Stimulated activated CD4-positive, alpha-beta T cell treated with anti-CD3 and anti-CD28 coated beads, Interleukin-1b, Interleukin-23, amount 100 ng/mL, for 24 hours (primary cell): ENCODE measurements at regions not wholly inside any gene's neighbourhood (a gene's known extent, or its start where the extent isn't known, plus 50 kb on each side); places are given as distances from the start of the nearest gene placed in this dataset.

Source experiments
- DNase-seq, 4 experiments: peaks; one replicate each; pipeline ENCODE4 v3.0.0-alpha.2; 2020; ENCODE audit warnings: low read depth in 4 of 4, low spot score in 1 of 4

DNA sequence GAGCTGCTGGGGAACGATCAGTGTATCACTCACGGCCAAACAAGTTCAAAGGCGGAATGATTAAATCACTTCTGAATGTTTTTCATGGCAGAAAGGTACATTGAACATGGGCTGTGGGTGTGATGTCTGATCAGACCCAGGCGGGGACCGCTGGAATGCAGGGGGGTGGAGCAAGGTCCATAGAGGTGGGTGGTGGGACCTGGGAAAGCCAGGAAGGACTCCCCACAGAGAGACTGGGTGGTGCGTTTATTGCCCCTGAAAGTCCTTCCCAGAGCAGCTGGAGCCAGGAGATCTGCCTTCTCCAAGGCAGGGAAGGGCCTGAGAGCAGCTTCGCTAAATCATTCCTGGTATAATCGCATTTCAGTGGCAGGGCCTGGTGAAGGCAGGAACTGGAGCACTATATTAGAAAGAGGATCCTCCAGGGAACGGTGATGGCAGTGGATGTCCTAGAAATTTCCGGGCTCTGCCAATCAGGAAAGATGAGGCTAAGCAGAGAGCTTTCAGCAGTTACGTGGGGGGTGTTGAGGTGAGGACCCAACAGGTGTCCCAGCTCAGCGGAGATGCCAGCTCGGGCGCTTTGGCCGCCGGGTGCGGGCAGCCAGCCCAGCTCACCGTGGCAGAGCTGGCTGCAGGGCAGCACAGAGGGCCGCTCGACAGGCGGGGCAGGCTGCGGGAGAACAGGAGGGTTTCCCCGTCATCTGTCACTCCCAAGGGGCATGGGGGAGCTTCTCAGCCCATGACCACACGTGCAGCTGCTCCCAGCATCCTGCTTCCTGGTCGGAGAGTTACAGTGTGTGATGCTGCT, 271.7 kb downstream of the CTTN start:
- DNase-seq: no peak

DNA sequence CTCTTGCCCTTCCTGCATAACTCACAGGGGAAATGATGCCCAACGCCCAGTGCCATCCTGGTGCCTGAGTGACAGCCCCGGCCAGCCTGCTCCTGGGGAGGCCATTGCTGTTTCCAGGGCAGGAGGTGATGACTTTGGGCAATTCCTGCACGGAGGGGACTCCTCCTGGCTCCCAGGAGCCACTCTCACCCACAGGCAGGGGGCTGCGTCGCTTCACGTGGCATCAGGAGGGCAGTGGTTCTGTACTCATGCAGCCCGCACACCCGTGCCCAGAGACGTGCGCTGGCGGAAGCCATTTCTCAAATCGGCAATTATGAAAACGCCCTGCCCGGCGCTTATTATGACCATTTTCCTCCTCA, 272.3 kb downstream of the CTTN start:
- no peak for DNase-seq

DNA sequence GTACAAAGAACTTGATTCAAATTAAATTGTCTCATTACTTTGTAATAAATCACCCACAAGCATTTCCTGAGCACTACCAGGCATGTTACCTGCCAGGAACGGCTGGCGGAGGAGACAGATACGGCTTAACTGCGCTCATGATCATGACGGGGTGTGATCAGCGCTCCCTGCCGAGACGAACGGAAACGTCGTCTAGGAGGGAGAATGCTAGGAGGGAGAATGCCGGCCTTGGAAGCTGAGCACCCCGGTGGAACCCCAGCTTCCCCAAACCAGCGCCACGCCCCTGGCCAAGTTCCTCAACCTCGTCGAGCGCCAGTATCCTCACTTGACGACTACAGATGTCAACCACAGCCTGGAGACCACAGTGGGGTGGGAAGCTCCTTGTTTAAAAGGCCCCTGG, 272.8 kb downstream of the CTTN start:
- no peak for DNase-seq

GRCh38 chr11:70671611-70672010, 273.3 kb downstream of the CTTN start:
- no peak for DNase-seq

- no peak for DNase-seq
Observed at GRCh38 chr11:70672991-70673653, 274.8 kb downstream of the CTTN start.

- no peak for DNase-seq
Observed at GRCh38 chr11:70674605-70675004, 276.3 kb downstream of the CTTN start.

GRCh38 chr11:70675697-70676374, 277.5 kb downstream of the CTTN start:
- DNase-seq: no peak

GRCh38 chr11:70677232-70677916, 279.0 kb downstream of the CTTN start:
- no peak for DNase-seq

DNA sequence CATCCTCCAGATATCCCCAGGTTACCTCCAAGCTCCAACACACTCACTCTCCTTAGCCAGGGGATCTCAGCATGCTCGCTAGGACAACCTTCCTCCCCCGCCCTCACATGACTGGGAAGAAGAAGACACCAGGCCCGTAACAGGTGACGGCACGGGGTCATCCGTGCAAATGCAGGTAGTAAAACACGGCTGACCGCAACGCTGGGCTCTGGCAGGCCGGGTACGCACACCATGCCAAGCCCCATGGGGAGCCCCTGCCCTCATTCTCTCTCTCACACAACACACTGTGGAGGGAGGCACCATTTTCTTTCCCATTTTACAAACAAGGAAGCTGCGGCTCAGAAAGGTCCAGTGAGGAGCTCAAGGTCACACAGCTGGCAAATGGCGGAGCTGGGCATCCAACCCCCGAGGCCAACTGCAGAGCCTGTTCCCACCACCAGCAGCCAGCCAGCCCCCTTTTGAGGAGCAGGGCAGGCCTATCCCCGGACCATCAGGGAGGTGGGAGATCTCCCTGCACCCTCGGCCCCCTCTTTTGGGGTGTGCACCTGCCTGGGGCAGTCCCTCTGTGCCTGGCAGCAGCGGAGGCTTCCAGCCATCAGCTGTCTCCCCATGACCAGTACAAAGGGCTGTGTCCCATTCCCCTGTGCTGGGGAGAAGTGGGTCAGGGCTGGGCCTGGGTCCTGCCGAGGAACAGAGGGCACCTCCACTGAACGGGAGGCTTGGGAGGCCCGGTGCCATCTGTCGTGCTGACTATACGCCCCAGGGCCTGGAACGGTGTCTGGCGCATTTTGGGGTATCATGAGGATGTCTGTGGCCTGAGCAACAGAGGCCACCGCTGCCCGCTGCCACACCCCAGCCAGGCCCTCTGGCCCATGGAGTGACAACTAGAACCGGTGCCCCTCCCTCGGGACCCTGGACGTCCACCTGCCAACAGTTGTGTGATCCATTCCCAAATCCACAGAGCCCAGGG, 280.9 kb downstream of the CTTN start:
- no peak for DNase-seq

GRCh38 chr11:70680781-70681281, 282.5 kb downstream of the CTTN start:
- no peak for DNase-seq

- DNase-seq: no peak
Observed at GRCh38 chr11:70682056-70682455, 283.7 kb downstream of the CTTN start.

DNA sequence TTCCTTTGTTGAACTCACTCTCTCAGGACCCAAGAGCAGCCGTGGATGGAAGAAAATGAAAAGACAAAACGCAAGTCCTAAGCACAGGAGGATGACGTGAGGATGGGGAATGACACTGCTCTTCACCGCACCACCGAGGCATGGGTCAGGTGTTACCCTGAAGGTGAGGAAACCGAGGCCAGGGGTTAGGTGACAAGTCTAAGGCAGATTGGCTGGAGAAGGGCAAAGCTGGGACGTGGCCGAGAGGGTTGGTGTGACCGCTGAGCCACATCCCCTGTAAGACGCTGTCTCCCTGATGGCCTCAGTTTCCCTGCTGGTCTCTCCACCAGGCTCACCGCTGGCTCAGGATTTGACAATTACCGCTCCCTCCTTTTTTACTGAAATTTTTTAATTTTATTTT, 284.4 kb downstream of the CTTN start:
- no peak for DNase-seq

DNA sequence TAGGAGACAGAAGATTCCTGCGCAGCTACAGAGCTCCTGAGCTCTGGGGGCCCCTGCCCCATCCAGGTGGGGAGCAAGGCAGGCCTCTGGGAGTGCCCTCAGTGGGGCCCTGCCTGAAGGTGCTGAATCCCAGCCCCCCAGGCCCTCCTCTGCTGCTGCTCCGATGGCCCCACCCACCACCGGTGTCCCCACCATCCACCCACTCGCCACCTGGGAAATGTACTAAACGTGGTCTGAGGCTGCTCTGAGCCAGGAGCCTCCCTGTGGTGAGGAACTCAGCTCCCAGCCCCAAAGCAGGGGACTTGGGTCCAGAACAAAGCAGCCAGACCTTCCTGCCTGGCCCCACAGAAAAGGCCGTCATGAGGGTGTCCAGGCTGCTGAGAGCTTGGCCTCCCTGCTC, 289.4 kb downstream of the CTTN start:
- no peak for DNase-seq

DNA sequence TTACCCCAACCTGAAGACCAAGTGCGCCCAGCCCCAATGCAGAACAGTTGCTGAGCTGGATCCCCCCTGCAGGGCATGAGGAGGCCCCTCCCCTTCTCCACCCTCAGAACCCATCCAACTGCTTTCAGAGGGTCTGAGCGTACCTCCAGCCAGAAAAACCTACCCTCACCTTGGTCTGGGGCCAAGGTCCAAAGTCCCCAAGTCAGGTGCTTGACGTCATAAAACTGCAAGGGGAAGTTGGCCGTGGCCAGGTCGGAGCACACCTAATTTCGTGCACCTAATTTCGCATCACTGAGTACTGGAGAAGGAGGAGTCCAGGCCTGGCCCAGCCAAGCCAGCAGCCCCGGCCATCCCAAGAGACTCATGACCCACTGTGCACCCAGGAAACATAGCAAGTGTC, 289.8 kb downstream of the CTTN start:
- DNase-seq: no peak

DNA sequence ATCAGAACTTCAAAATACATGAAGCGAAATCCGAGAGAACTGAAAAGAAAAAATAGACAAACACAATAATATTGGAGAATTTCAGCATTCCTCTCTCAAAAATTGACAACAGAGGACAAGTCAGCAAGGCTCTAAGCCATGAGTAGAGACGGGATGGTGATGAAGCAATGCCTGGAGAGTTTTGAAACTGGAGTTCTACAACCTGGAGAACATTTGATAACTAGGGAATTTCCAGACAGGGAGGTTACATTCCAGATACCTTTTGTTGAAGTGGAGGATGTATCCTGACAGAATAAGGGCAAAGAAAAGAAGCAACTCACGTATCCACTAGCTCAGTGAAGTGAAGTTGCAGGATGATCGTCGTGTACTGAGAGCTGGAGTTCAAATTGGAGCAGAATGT, 291.4 kb downstream of the CTTN start:
- no peak for DNase-seq

- no peak for DNase-seq
Observed at GRCh38 chr11:70692131-70692530, 293.8 kb downstream of the CTTN start.

DNA sequence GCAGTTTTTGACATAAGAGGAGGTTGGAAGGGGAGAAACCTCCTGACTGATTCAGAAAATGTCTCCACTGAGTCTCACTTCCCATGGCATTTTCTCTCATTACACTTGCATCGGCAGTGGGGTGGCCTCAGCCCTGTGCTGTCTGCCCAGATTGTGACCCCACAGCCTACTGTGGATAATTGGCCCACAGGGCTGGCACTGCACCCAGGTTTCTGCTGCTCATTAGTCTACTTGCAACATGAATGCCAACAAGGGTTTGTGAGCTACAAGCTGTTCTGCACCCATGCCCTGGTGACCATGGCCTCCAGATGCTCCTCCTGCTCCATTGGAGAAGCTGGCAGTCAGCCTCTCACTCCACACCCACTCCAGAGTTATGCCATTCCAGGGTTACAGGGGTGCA, 296.0 kb downstream of the CTTN start:
- no peak for DNase-seq

DNA sequence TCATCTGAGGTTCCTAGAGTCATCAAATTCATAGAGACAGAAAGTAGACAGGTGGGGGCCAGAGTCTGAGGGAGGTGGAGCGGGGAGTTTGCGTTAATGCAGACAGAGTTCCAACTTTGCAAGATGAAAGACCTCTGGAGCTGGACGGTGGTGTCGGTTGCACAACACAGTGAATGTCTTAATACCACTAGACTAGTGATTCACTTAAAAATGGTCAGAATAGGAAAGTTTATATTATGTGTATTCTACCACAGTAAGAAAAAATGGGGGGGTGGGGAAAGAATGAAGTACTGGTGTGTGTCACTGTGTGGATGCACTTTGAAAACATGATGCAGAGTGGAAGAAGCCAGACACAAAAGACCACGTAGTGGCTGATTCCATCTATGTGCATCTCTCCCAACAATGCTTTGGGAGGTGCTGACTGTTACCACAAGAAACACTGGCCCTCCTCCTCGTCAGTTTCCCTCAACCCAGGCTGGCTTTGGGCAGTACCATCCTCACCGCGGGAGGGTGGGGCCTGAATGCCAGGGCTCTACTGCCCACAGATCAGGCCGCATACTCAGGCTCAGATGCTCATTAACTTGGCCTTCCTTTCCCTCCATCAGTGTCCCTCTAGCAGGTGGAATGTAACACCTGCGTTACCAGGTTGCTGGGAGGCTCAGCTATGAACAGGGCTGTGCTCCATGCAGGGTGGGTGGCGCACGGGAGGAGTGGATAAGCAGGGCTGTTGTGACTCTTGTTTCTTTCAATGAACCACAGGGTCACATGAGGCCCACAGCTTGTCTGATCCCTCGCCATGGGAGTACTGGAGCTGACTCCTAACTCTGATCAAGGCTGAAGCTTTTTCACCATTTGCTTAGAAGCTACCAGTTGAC, 297.0 kb downstream of the CTTN start:
- DNase-seq: no peak

DNA sequence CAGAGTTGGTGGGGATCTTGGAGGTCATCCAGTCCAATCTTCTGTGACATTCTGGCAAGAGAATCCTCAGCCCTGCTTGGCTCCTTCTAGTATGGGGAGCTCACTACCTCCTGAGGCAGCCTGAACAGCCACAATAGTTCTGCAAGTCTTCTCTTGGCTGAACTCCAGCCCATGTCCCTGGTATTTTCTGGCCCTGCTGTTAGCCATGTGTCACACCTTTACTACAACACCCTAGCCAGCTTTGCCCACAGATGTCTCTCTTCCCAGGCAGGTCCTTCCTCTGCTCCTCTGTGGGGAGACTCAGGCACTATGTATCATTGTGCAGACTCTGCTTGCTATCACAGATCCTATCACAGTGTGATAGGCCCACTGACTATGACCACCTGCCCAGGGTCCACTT, 297.7 kb downstream of the CTTN start:
- no peak for DNase-seq
